ENCODE measurements at regions not wholly inside any gene's neighbourhood (a gene's known extent, or its start where the extent isn't known, plus 50 kb on each side); places are given as distances from the start of the nearest gene placed in this dataset.
A peak's percentile ranks its signal among the peaks of the same experiment; 100 is the strongest.
"Not testable (repeated sequence)": the region's sequence is repeated elsewhere in the genome, so short reads cannot be mapped to it uniquely, and the experiment has no call there.

GRCh38 chr13:63773476-63773875 lies 2357.8 kb upstream of the PCDH20 start:
- TF ChIP-seq CTCF (IDR thresholded peaks at IDR 0.05; ENCODE audit: low read depth, low read length) = no peak
- DNase-seq = no peak
- no peaks in the 10 kb centered on the region for H3K36me3 ChIP-seq

DNA sequence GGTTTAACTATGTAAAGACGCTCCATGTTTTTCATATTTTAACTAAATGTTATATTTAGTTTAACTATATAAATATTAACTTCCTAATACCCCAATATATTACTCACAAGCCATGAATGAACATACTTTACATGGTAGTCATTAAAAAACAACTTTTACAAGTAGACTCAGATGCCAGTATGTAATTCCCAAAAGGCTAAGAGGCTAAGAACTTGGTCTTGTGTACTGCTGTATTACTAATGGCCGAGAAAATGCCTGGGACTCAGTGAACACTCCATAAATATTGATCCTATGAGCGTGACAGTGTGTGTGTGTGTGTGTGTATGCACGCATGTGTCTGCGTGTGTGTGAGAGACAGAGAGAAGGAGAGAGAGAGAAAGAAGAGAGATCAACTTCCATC lies 2342.0 kb upstream of the PCDH20 start:
- H3K4me3 ChIP-seq (ENCODE audit: low read depth, low read length); H3K27me3 ChIP-seq; H3K4me1 ChIP-seq; H3K36me3 ChIP-seq; DNase-seq; H3K9me3 ChIP-seq: not testable (repeated sequence)

More at GRCh38 chr13:63773476-63773875, 2357.8 kb upstream of the PCDH20 start:
- Histone ChIP-seq H3K4me3 (ENCODE audit: low read depth, low read length) (no peak overlapping the region), H3K27me3 (no peaks in the 10 kb centered on the region), H3K9me3 (no peaks in the 10 kb centered on the region), H3K4me1 (no peaks in the 10 kb centered on the region)

GRCh38 chr13:63749857-63750256 lies 2334.2 kb upstream of the PCDH20 start:
- H3K27me3 ChIP-seq; H3K36me3 ChIP-seq; H3K4me1 ChIP-seq; H3K9me3 ChIP-seq; DNase-seq; H3K4me3 ChIP-seq (ENCODE audit: low read depth, low read length): not testable (repeated sequence)

- H3K4me1 ChIP-seq; H3K9me3 ChIP-seq; H3K27me3 ChIP-seq; H3K4me3 ChIP-seq (ENCODE audit: low read depth, low read length); H3K36me3 ChIP-seq: not testable (repeated sequence)
- DNase-seq = peak; percentile 4
Measured at GRCh38 chr13:63741814-63742101, 2326.1 kb upstream of the PCDH20 start.

DNA sequence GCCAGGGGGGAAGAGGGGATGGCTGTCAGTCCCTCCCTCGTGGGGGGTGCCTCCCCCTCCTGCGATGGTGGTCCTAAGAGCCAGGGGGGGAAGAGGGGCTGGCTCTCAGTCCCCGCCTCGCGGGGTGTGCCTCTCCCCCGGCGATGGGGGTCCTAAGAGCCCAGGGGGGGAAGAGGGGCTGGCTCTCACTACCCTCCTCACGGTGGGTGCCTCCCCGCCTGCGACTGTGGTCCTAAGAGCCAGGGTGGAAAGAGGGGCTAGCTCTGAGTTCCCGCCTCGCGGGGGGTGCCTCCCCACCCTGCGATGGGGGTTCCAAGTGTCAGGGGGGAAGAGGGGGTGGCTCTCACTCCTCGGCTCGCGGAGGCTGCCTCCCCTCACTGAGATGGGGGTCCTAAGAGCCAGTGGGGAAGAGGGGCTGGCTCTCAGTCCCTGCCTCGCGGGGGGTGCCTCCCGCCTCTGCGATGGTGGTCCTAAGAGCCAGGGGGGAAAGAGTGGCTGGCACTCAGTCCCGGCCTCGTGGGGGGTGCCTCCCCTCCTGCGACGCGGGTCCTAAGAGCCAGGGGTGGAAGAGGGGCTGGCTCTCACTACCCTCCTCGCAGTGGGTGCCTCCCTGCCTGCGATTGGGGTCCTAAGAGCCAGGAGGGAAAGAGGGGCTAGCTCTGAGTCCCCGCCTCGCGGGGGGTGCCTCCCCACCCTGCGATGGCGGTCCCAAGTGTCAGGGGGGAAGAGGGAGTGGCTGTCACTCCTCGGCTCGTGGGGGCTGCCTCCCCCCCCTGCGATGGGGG lies 2325.6 kb upstream of the PCDH20 start:
- Histone ChIP-seq H3K4me3 (ENCODE audit: low read depth, low read length) (no peak overlapping the region), H3K4me1 (no peaks in the 10 kb centered on the region), H3K36me3 (no peaks in the 10 kb centered on the region), H3K9me3 (no peaks in the 10 kb centered on the region), H3K27me3 (no peaks in the 10 kb centered on the region)
- no peak for DNase-seq
- no peak for TF ChIP-seq CTCF (IDR thresholded peaks at IDR 0.05; ENCODE audit: low read depth, low read length)

DNA sequence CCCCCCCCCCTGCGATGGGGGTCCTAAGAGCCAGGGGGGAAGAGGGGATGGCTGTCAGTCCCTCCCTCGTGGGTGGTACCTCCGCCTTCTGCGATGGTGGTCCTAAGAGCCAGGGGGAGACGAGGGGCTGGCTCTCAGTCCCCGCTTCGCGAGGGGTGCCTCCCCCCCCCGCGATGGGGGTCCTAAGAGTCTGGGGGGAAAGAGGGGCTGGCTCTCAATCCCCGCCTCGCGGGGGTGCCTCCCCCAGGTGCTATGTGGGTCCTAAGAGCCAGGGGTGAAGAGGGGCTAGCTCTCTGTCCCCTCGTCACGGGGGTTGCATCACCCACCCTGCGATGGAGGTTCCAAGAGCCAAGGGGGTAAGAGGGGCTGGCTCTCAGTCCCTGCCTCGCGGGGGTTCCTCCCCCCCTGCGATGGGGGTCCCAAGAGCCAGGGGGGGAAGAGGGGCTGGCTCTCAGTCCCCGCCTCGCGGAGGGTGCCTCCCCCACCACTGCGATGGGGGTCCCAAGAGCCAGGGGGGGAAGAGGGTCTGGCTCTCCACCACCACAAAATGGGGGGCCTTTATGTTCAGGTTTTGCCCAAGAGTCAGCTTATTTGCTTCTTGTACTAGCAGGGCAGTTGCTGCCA lies 2323.6 kb upstream of the PCDH20 start:
- H3K27me3 ChIP-seq; DNase-seq; H3K4me1 ChIP-seq; H3K36me3 ChIP-seq; H3K9me3 ChIP-seq; H3K4me3 ChIP-seq (ENCODE audit: low read depth, low read length): not testable (repeated sequence)

GRCh38 chr13:63737418-63737817 lies 2321.8 kb upstream of the PCDH20 start:
- Histone ChIP-seq H3K4me3 (ENCODE audit: low read depth, low read length) (no peak overlapping the region), H3K9me3 (no peaks in the 10 kb centered on the region), H3K27me3 (no peaks in the 10 kb centered on the region), H3K36me3 (no peaks in the 10 kb centered on the region), H3K4me1 (no peaks in the 10 kb centered on the region)
- no peak for TF ChIP-seq CTCF (IDR thresholded peaks at IDR 0.05; ENCODE audit: low read depth, low read length)
- no peak for DNase-seq

DNA sequence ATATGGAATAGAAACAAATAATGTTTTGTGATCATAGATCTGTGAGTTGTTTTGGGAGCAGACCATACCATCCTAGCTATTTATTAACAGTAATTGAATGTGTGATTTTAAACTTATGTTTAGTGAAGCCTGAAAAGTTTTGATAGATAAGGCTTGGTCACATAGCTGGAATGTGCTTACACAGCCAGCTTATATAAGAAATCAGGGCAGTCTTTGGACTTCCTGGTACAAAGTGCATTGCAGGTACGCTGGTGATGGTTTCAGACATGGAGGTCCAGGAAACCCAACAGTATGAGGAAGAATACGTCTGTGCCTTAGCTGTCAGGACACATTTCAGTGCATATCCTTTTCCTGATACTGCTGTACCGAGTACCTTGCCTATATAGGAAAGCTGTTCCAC lies 2316.2 kb upstream of the PCDH20 start:
- DNase-seq = no peak
- no peaks in the 10 kb centered on the region for H3K36me3 ChIP-seq
- H3K9me3 ChIP-seq = no peaks in the 10 kb centered on the region
- no peaks in the 10 kb centered on the region for H3K4me1 ChIP-seq
- no peaks in the 10 kb centered on the region for H3K27me3 ChIP-seq
- no peak overlapping the region for H3K4me3 ChIP-seq (ENCODE audit: low read depth, low read length)
- TF ChIP-seq CTCF (IDR thresholded peaks at IDR 0.05; ENCODE audit: low read depth, low read length) = no peak

DNA sequence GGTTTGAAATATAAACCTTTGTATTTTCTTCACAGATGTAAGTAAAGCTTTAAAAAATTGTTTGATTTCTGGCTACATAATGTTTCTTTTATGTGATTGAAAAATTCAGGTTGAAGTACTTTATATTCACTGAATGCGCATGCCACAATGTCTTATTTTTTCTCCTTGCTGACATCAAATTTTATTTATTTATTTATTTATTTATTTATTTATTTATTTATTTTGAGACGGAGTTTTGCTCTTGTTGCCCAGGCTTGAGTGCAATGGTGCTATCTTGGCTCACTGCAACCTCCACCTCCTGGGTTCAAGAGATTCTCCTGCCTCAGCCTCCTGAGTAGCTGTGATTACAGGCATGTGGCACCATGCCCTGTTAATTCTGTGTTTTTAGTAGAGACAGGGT lies 2296.5 kb upstream of the PCDH20 start:
- not testable (repeated sequence) for H3K9me3 ChIP-seq; H3K36me3 ChIP-seq; DNase-seq; H3K27me3 ChIP-seq; H3K4me1 ChIP-seq; H3K4me3 ChIP-seq (ENCODE audit: low read depth, low read length)

Measured in BE2C (cell line).